GM19467 (cell line): ENCODE measurements at regions not wholly inside any gene's neighbourhood (a gene's known extent, or its start where the extent isn't known, plus 50 kb on each side); places are given as distances from the start of the nearest gene placed in this dataset.

ENCODE experiments used
- ATAC-seq: cut with Tn5 transposase; IDR thresholded peaks from one replicate; pipeline ENCODE4 v1.9.1; 2021; ENCODE audit warnings: mild to moderate bottlenecking, moderate library complexity; ENCODE audit not compliant: unreplicated experiment

GRCh38 chr10:106214243-106214642 is 950.3 kb downstream of the SORCS1 start:
- no peak for ATAC-seq

- ATAC-seq = no peak
These were observed 951.0 kb downstream of the SORCS1 start for GRCh38 chr10:106213493-106213892.

- no peak for ATAC-seq
These were observed 966.2 kb downstream of the SORCS1 start for GRCh38 chr10:106198275-106198674.

GRCh38 chr10:106189292-106189691 is 975.2 kb downstream of the SORCS1 start:
- ATAC-seq = no peak

GRCh38 chr10:106185951-106186350 is 978.6 kb downstream of the SORCS1 start:
- no peak for ATAC-seq

GRCh38 chr10:106183041-106183440 is 981.5 kb downstream of the SORCS1 start:
- ATAC-seq = no peak

GRCh38 chr10:106182542-106182941 is 982.0 kb downstream of the SORCS1 start:
- no peak for ATAC-seq

GRCh38 chr10:106181501-106181900 is 983.0 kb downstream of the SORCS1 start:
- ATAC-seq = no peak

- ATAC-seq = no peak
These were observed 985.1 kb downstream of the SORCS1 start for GRCh38 chr10:106179430-106179829.

GRCh38 chr10:106175760-106176377 is 988.6 kb downstream of the SORCS1 start:
- ATAC-seq = no peak

GRCh38 chr10:106173838-106174237 is 990.7 kb downstream of the SORCS1 start:
- ATAC-seq = no peak

GRCh38 chr10:106169241-106169640 is 995.3 kb downstream of the SORCS1 start:
- no peak for ATAC-seq

- ATAC-seq = no peak
These were observed 996.6 kb downstream of the SORCS1 start for GRCh38 chr10:106167946-106168345.

GRCh38 chr10:106158241-106158640 is 1006.3 kb downstream of the SORCS1 start:
- no peak for ATAC-seq

GRCh38 chr10:106147021-106147420 is 1017.5 kb downstream of the SORCS1 start:
- no peak for ATAC-seq

- ATAC-seq = no peak
These were observed 1024.6 kb downstream of the SORCS1 start for GRCh38 chr10:106139915-106140314.

GRCh38 chr10:106136175-106136574 is 1028.3 kb downstream of the SORCS1 start:
- no peak for ATAC-seq

- ATAC-seq = no peak
These were observed 1030.0 kb downstream of the SORCS1 start for GRCh38 chr10:106134326-106135000.

GRCh38 chr10:106133451-106133850 is 1031.1 kb downstream of the SORCS1 start:
- no peak for ATAC-seq

GRCh38 chr10:106132956-106133355 is 1031.5 kb downstream of the SORCS1 start:
- ATAC-seq = no peak

- ATAC-seq = no peak
These were observed 1049.8 kb downstream of the SORCS1 start for GRCh38 chr10:106114656-106115186.

GRCh38 chr10:106111246-106111645 is 1053.3 kb downstream of the SORCS1 start:
- ATAC-seq = no peak
